GM18498 (cell line): ENCODE measurements at regions not wholly inside any gene's neighbourhood (a gene's known extent, or its start where the extent isn't known, plus 50 kb on each side); places are given as distances from the start of the nearest gene placed in this dataset.
"Not testable (repeated sequence)": the region's sequence is repeated elsewhere in the genome, so short reads cannot be mapped to it uniquely, and the experiment has no call there.

ENCODE experiments used
- ATAC-seq: cut with Tn5 transposase; IDR thresholded peaks from one replicate; pipeline ENCODE4 v1.9.1; 2021; ENCODE audit warnings: mild to moderate bottlenecking, moderate library complexity; ENCODE audit not compliant: unreplicated experiment

DNA sequence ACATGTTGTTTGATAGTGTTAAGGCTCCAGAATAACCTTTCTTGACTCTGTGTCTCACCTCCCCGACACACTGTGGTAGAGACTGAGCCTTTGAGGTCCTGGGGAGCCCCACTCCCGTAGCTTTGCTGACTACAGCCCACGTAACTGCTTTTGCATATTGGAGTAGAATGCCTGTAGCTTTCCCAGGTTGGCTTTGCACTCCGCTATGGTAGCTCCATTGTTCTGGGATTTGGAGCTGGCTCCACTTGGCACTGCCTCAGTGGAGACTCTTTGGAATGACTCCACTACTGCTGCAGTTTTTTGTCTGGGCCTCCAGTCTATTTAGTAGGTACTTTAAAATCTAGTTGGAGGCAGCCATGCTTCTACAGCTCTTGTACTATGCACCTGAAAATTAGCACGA is 56.2 kb upstream of the ANXA1 start:
- ATAC-seq = no peak

DNA sequence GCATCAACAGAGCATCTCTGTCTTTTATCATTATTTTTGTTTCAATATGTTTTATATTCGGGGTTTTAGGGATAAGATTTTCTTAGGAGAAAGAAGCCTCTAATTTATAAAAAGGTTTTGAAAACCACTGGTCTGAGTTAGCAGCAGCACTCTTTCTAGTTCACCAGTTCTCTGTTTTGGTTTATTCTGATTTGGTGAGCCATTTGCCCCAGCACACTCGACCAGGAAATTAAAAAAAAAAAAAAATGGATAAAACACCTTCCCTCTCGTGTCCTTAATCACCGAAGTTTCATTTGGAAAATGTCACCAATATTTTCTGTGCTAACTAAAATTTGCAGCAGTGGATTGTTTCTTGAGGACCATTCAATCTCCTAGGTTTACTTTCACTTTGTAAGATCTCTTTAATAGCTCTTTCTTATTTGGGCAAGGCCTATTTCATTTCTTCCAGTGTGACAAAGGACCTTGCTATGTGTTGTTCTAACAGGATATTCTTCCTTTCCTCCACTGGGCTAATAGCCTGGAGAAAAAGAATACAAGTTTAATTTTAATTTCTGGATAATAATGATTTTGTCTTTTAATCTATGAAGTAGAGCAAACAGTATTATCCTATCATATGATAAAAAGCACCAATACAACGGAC is 57.8 kb upstream of the ANXA1 start:
- ATAC-seq = no peak

DNA sequence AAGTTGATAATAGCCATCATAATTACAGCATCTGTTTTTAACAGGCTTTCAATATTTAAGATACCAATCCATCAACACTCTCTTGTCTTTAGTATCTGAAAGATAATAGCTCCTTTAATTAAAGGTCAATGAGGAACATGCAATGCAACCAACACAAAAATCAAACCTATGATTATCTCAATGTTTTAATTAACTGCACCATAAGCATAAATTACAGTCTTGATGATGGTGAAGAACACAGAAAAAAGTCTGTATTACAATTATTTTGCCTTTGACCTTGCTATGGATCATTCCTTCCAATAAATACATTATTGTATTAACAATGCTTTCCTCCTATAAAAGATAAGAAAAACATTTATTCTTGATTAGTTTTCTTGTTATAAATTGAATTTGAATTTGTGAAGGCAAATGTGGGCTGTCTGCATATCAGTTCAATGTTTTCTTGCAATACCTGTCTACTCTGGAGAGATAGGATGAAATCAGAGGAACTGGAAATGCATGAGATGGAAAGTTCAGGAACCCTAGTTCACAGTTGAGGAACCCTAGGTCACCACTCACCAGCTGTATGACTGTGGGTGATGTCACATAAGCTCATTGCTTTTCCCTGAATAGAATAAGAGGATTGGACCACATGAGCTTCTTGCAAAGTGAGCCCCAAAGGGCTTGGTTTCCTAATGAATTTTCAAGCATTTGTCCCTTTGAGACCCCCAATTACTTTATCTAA is 58.5 kb upstream of the ANXA1 start:
- no peak for ATAC-seq

GRCh38 chr9:73091909-73092308 is 59.8 kb upstream of the ANXA1 start:
- ATAC-seq = no peak

GRCh38 chr9:73090214-73090613 is 61.5 kb upstream of the ANXA1 start:
- ATAC-seq = no peak

DNA sequence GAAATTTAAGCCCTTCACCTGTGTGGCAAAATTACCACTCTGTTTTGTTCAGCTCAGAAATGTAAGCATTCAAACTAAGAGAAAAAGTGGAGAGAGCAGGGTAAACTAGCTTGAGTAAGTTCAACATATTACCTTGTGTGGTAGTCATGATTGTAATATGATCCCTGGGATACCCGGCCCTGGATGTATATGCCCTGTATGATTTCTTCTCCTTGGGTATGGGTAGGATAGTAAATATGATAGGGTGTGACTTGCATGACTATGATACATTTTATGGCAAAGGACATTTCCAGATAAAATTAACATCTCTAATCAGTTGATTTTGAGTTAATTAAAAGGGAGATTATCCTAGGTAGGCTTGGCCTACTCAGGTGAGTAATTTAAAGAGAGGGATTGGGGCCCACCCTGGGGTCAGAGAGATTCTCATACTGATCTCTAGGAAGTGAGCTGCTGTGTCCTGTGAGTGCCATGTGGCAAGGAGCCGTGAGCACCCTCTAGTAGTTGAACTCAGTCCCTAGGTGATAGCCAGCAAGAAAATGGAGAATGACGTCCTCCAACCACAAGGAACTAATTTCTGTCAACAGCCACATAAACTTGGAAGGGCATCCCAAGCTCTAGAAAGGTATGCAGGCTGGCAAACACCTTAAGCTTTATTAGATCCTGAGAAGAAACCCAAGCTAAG is 62.2 kb upstream of the ANXA1 start:
- no peak for ATAC-seq

GRCh38 chr9:73087876-73088275 is 63.8 kb upstream of the ANXA1 start:
- ATAC-seq = not testable (repeated sequence)

GRCh38 chr9:73083519-73083918 is 68.1 kb upstream of the ANXA1 start:
- ATAC-seq = no peak

DNA sequence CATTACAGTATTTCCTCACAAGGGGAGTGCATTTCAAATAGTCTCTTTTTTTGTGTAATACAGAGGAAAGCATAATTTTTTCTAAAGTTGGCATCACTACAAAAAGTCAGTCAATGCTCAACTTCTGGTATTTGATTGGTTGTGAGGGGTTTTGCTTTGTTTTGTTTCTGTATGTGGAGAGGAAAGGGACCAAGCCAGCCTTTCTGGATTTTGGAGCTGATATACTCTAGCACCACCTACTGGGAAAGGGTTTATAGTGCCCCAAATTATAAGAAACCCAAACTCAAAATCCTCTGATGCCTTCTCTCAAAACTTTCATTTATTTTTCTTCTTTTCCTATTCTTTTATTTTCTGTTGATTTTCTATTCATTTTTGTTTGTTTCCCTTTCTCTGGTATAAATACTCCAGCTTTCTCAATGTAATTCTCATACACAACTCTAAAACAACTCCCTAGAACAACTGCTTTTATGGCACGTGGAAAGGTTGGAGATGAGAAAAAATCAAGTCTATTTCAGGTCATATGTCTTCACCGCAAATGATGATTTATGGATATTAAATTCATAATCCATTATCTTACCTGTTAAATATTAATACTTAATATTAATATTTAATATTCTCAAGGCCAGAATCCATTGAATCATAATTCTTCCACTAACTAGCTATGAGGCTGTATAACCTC is 69.5 kb upstream of the ANXA1 start:
- ATAC-seq = peak; percentile 55

DNA sequence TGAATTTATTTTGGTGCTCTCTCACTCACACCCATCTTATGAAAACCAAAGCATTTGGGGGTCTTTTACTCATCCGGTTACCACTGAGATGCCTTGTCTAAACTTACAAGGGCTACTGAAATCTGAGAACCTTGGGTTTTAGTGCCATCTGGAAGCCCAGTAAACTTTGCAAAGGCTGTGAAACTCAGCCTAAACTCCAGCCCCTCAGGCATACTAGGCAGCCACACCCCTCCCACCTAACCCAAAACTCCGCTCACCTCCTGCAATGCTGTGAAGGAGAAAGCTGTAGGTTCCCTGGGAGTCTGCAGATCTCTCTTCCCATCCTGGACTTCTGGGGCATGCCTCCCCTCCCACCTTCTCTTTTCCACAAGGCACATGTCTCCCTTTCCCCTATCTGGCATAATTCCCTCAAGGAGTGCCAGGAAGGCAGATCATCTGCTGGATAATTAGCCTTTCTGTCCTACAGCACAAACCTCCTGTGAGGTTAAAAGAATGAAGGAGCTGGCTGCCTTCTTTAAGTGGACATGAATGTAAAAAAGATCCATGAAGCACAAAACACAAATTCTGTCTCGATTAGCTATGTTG is 71.5 kb upstream of the ANXA1 start:
- no peak for ATAC-seq

- ATAC-seq = no peak
Observed at GRCh38 chr9:73079326-73079725, 72.3 kb upstream of the ANXA1 start.

DNA sequence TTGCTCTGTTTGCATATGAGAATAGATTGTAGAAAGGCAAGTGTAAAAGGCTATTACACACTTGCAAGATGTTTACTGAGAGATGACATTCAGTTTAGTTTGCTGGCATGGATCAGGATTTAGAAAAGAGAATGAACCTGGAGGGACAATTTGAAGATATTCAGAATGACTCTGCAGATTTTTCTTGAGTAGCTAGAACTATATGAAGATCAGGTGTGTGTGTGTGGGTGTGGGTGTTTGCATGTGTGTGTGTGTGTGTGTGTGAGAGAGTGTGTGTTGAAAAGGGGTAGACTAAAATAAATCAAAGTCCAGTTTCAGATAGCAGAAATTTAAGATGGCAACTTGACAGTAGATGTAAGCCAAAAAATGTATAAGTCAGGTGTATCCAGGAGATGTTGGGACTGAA is 74.0 kb upstream of the ANXA1 start:
- no peak for ATAC-seq

- ATAC-seq = no peak
Observed at GRCh38 chr9:73076970-73077369, 74.7 kb upstream of the ANXA1 start.

- no peak for ATAC-seq
Observed at GRCh38 chr9:73074176-73074708, 77.4 kb upstream of the ANXA1 start.

GRCh38 chr9:73073337-73074175 is 78.1 kb upstream of the ANXA1 start:
- no peak for ATAC-seq

GRCh38 chr9:73067074-73067473 is 84.6 kb upstream of the ANXA1 start:
- no peak for ATAC-seq

GRCh38 chr9:73065439-73065838 is 86.2 kb upstream of the ANXA1 start:
- no peak for ATAC-seq

GRCh38 chr9:73064315-73064714 is 87.3 kb upstream of the ANXA1 start:
- ATAC-seq = no peak

- no peak for ATAC-seq
Observed at GRCh38 chr9:73061146-73061545, 90.5 kb upstream of the ANXA1 start.

DNA sequence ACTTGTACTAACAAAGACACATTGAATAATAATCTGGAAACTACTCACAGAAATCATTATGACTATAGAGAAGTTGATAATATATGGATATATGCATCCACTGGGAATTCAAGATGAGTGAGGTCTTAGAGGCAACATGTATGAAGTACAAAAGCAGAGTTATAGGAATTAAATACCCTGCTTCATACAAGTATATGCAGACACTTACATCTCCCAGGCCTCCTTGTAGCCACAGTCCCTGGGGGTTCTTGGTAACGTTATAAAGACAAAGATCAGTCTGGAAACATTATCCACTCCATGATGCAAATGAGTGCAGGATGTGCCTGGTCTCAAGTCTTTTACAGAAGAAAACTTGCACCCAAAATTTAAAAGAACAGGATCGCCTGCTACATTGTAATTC is 92.4 kb upstream of the ANXA1 start:
- ATAC-seq = no peak
